GM23248 (cell line): ENCODE measurements at regions not wholly inside any gene's neighbourhood (a gene's known extent, or its start where the extent isn't known, plus 50 kb on each side); places are given as distances from the start of the nearest gene placed in this dataset.
"Not testable (repeated sequence)": the region's sequence is repeated elsewhere in the genome, so short reads cannot be mapped to it uniquely, and the experiment has no call there.

Experiments used
- DNase-seq: peaks from one replicate; pipeline ENCODE4 v3.0.0-alpha.2; 2015
- H2AFZ ChIP-seq: fragments of 200-600 bp; sonication (generic); 2 replicates; pipeline ENCODE4 v1.6.1; 2016; ENCODE audit warnings: antibody characterized with exemption
- H3F3A ChIP-seq: fragments of 200-600 bp; sonication (generic); 2 replicates; pipeline ENCODE4 v1.6.1; 2016; ENCODE audit warnings: mild to moderate bottlenecking, antibody characterized with exemption, mixed run types; ENCODE audit not compliant: insufficient read depth
- H3K27ac ChIP-seq: fragments of 200-600 bp; sonication (generic); 2 replicates; pipeline ENCODE4 v1.5.1; 2016; ENCODE audit warnings: mild to moderate bottlenecking
- H3K27me3 ChIP-seq: fragments of 200-600 bp; sonication (generic); replicated peaks from 2 replicates; pipeline ENCODE4 v1.6.1; 2016; ENCODE audit warnings: mild to moderate bottlenecking; ENCODE audit not compliant: insufficient read depth
- H3K36me3 ChIP-seq: fragments of 200-600 bp; sonication (generic); 2 replicates; pipeline ENCODE4 v1.6.1; 2016; ENCODE audit warnings: low read depth, mild to moderate bottlenecking
- H3K4me1 ChIP-seq: fragments of 200-600 bp; sonication (generic); 2 replicates; pipeline ENCODE4 v1.6.1; 2016; ENCODE audit warnings: mild to moderate bottlenecking; ENCODE audit not compliant: insufficient read depth
- H3K4me2 ChIP-seq: fragments of 200-600 bp; sonication (generic); one replicate; pipeline ENCODE4 v1.6.1; 2016; ENCODE audit warnings: mild to moderate bottlenecking; ENCODE audit not compliant: unreplicated experiment
- H3K4me3 ChIP-seq: fragments of 200-600 bp; sonication (generic); 2 replicates; pipeline ENCODE4 v1.5.1; 2016; ENCODE audit warnings: mild to moderate bottlenecking
- H3K79me2 ChIP-seq: fragments of 200-600 bp; sonication (generic); 2 replicates; pipeline ENCODE4 v1.6.1; 2016; ENCODE audit warnings: mild to moderate bottlenecking; ENCODE audit not compliant: insufficient read depth
- H3K9ac ChIP-seq: fragments of 200-600 bp; sonication (generic); 2 replicates; pipeline ENCODE4 v1.6.1; 2016; ENCODE audit warnings: mild to moderate bottlenecking
- H3K9me2 ChIP-seq: fragments of 200-600 bp; sonication (generic); 2 replicates; pipeline ENCODE4 v1.6.1; 2016; ENCODE audit warnings: mixed run types, mild to moderate bottlenecking, moderate library complexity; ENCODE audit not compliant: insufficient read depth
- H3K9me3 ChIP-seq: fragments of 200-600 bp; sonication (generic); one replicate; pipeline ENCODE4 v1.6.1; 2017; ENCODE audit warnings: low read depth
- H4K20me1 ChIP-seq: fragments of 200-600 bp; sonication (generic); 2 replicates; pipeline ENCODE4 v1.6.0; 2016; ENCODE audit not compliant: insufficient read depth
- EZH2 ChIP-seq: fragments of 200-600 bp; sonication (generic); IDR thresholded peaks from 2 replicates; pipeline ENCODE4 v1.6.1; 2018; ENCODE audit warnings: antibody characterized with exemption, mild to moderate bottlenecking; ENCODE audit not compliant: insufficient read depth, poor library complexity, severe bottlenecking
- EZH2phosphoT487 ChIP-seq: fragments of 200-600 bp; sonication (generic); IDR thresholded peaks from 2 replicates; pipeline ENCODE4 v1.6.1; 2018; ENCODE audit warnings: antibody characterized with exemption, moderate library complexity, mild to moderate bottlenecking, low read depth; ENCODE audit not compliant: insufficient read depth
- WGBS, 2 experiments: methylation state at CpG; one replicate each; pipeline ENCODE4 v1.1.6; 2015 to 2017; ENCODE audit warnings: low lambda C conversion rate in 2 of 2, low coverage in 1 of 2; ENCODE audit errors: missing lambda C conversion rate in 2 of 2; 5-methylcytosine and 5-hydroxymethylcytosine counted together
- in situ Hi-C: fragments of 300-500 bp; cut with MboI; formaldehyde crosslinking; loops from 2 replicates; pipeline ENCODE4 v1.15.0; 2020

DNA sequence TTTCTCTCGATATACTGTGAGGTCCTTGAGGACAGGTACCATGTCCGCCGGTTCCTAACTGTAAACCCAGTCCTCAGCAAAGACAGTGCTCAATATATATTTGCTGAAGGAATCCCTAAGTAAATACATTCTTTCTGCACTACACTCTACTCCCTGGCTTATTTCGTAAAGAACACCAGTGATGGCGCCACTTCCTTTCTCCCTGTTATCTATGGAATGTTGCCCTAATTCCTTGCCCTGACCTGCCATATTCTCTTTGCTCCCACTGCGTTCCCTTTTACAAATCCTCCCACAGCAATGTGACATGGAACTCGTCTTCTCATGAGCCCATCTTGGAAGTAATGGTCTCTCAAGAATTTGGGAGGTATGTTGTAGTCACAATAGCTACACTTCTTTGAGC is 507.4 kb upstream of the COBL start:
- H3K9me3 ChIP-seq, result no peaks in the 10 kb centered on the region
- in situ Hi-C loops, result no loop called here
- no peak overlapping the region for H3K4me3 ChIP-seq
- H2AFZ ChIP-seq, result no peak overlapping the region
- no peaks in the 10 kb centered on the region for H3K36me3 ChIP-seq
- H3K4me2 ChIP-seq, result no peak overlapping the region
- H3K9me2 ChIP-seq, result no peaks in the 10 kb centered on the region
- no peaks in the 10 kb centered on the region for H3F3A ChIP-seq
- no peak overlapping the region for H3K9ac ChIP-seq
- H3K27ac ChIP-seq, result no peak overlapping the region
- DNase-seq, result no peak
- no peaks in the 10 kb centered on the region for H3K27me3 ChIP-seq
- 46 to 52% methylated on average over 7 of the region's 7 CpGs for WGBS, 2 experiments
- H4K20me1 ChIP-seq, result no peaks in the 10 kb centered on the region
- H3K79me2 ChIP-seq, result no peaks in the 10 kb centered on the region
- TF ChIP-seq EZH2phosphoT487, result no peak
- no peaks in the 10 kb centered on the region for H3K4me1 ChIP-seq

GRCh38 chr7:51823437-51823836 is 506.8 kb upstream of the COBL start:
- no peak overlapping the region for H2AFZ ChIP-seq
- H4K20me1 ChIP-seq, result no peaks in the 10 kb centered on the region
- no peaks in the 10 kb centered on the region for H3K36me3 ChIP-seq
- no peaks in the 10 kb centered on the region for H3K27me3 ChIP-seq
- TF ChIP-seq EZH2 (no peak), EZH2phosphoT487 (no peak)
- in situ Hi-C loops, result no loop called here
- no peak overlapping the region for H3K4me2 ChIP-seq
- no peaks in the 10 kb centered on the region for H3F3A ChIP-seq
- no peaks in the 10 kb centered on the region for H3K9me3 ChIP-seq
- H3K4me1 ChIP-seq, result no peaks in the 10 kb centered on the region
- WGBS, 2 experiments, result 8 to 26% methylated on average over 3 of the region's 3 CpGs
- no peak for DNase-seq
- H3K27ac ChIP-seq, result no peak overlapping the region
- H3K4me3 ChIP-seq, result no peak overlapping the region
- no peaks in the 10 kb centered on the region for H3K9me2 ChIP-seq
- H3K9ac ChIP-seq, result no peak overlapping the region
- no peaks in the 10 kb centered on the region for H3K79me2 ChIP-seq

DNA sequence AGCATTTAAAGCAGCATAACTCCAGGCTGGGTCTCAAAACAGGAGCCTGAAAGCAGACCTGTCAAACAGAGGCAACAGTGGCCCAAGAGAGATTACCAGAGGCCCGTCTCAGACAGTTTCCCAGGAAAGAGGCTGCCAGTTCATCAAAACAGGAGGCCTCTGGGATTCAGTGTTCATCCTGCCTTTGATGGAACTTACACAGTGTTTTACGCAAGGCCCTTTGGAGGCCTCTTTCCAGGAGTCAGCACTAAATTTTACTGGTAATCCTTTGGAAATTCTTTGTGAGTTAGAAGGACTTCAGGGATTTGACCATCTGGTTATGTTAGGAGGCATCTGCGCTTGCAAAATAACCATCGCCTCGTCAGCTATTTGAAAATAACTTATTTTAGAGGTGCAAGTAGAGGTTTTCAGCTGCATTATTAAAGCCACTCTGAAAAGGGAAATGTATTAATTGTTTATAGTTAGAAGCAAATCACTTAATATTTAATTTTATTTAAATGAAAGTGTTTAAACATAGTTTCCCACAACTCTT is 501.2 kb upstream of the COBL start:
- DNase-seq, result no peak
- no peaks in the 10 kb centered on the region for H3K36me3 ChIP-seq
- 19 to 27% methylated on average over 5 of the region's 5 CpGs for WGBS, 2 experiments
- H4K20me1 ChIP-seq, result no peaks in the 10 kb centered on the region
- H3K27me3 ChIP-seq, result no peaks in the 10 kb centered on the region
- H3K9me2 ChIP-seq, result no peaks in the 10 kb centered on the region
- no peaks in the 10 kb centered on the region for H3K79me2 ChIP-seq
- no peaks in the 10 kb centered on the region for H3K9me3 ChIP-seq
- H3K9ac ChIP-seq, result no peak overlapping the region
- H3F3A ChIP-seq, result no peaks in the 10 kb centered on the region
- no peaks in the 10 kb centered on the region for H3K4me1 ChIP-seq
- no peak overlapping the region for H3K27ac ChIP-seq
- in situ Hi-C loops, result no loop called here
- H3K4me3 ChIP-seq, result no peak overlapping the region
- H2AFZ ChIP-seq, result no peak overlapping the region
- no peak overlapping the region for H3K4me2 ChIP-seq
- no peak for TF ChIP-seq EZH2phosphoT487
- TF ChIP-seq EZH2, result no peak

- H4K20me1 ChIP-seq, H3K27ac ChIP-seq, H3K4me2 ChIP-seq, H3K9ac ChIP-seq, H3K9me2 ChIP-seq, H3K4me1 ChIP-seq, H3K4me3 ChIP-seq, H3F3A ChIP-seq, H2AFZ ChIP-seq, H3K36me3 ChIP-seq, H3K79me2 ChIP-seq, H3K9me3 ChIP-seq, H3K27me3 ChIP-seq, in situ Hi-C loops, DNase-seq: not testable (repeated sequence)
- WGBS, 2 experiments, result 69 to 77% methylated on average over 18 to 32 of the region's 41 CpGs
Measured at GRCh38 chr7:51805783-51806431, 489.3 kb upstream of the COBL start.

GRCh38 chr7:51802718-51803117 is 486.1 kb upstream of the COBL start:
- no peaks in the 10 kb centered on the region for H3K9me2 ChIP-seq
- no peaks in the 10 kb centered on the region for H3K79me2 ChIP-seq
- H3K4me2 ChIP-seq, result no peak overlapping the region
- H3F3A ChIP-seq, result no peaks in the 10 kb centered on the region
- no peaks in the 10 kb centered on the region for H3K36me3 ChIP-seq
- no peak for DNase-seq
- in situ Hi-C loops, result no loop called here
- H3K9me3 ChIP-seq, result no peaks in the 10 kb centered on the region
- H3K27me3 ChIP-seq, result no peaks in the 10 kb centered on the region
- TF ChIP-seq EZH2phosphoT487 (no peak), EZH2 (no peak)
- no peak overlapping the region for H3K9ac ChIP-seq
- WGBS, 2 experiments, result 6 to 10% methylated on average over 5 of the region's 5 CpGs
- H4K20me1 ChIP-seq, result no peaks in the 10 kb centered on the region
- no peak overlapping the region for H3K27ac ChIP-seq
- no peak overlapping the region for H2AFZ ChIP-seq
- no peaks in the 10 kb centered on the region for H3K4me1 ChIP-seq
- no peak overlapping the region for H3K4me3 ChIP-seq
